SJCRH30 (cell line): ENCODE measurements at regions not wholly inside any gene's neighbourhood (a gene's known extent, or its start where the extent isn't known, plus 50 kb on each side); places are given as distances from the start of the nearest gene placed in this dataset.
A peak's percentile ranks its signal among the peaks of the same experiment; 100 is the strongest.
"Not testable (repeated sequence)": the region's sequence is repeated elsewhere in the genome, so short reads cannot be mapped to it uniquely, and the experiment has no call there.

Experiments used
- DNase-seq, 2 experiments: peaks; one replicate each; pipeline ENCODE4 v3.0.0-alpha.2; 2015 to 2020
- H3K27ac ChIP-seq: fragments of 250-450 bp; sonication (Bioruptor Pico); 2 replicates; pipeline ENCODE4 v1.5.1; 2020; ENCODE audit warnings: mild to moderate bottlenecking, moderate library complexity
- H3K27me3 ChIP-seq: fragments of 250-450 bp; sonication (Bioruptor Pico); 2 replicates; pipeline ENCODE4 v1.5.1; 2020; ENCODE audit warnings: mild to moderate bottlenecking, moderate library complexity
- H3K36me3 ChIP-seq: fragments of 250-450 bp; sonication (Bioruptor Pico); 2 replicates; pipeline ENCODE4 v1.5.1; 2020; ENCODE audit warnings: mild to moderate bottlenecking, moderate library complexity
- H3K4me1 ChIP-seq: fragments of 250-450 bp; sonication (Bioruptor Pico); 2 replicates; pipeline ENCODE4 v1.5.1; 2020; ENCODE audit warnings: mild to moderate bottlenecking, moderate library complexity
- H3K4me3 ChIP-seq: fragments of 250-450 bp; sonication (Bioruptor Pico); 2 replicates; pipeline ENCODE4 v1.5.1; 2020; ENCODE audit warnings: mild to moderate bottlenecking, moderate library complexity
- H3K9me3 ChIP-seq: fragments of 250-450 bp; sonication (Bioruptor Pico); replicated peaks from 2 replicates; pipeline ENCODE4 v1.5.1; 2020; ENCODE audit warnings: mild to moderate bottlenecking, moderate library complexity

DNA sequence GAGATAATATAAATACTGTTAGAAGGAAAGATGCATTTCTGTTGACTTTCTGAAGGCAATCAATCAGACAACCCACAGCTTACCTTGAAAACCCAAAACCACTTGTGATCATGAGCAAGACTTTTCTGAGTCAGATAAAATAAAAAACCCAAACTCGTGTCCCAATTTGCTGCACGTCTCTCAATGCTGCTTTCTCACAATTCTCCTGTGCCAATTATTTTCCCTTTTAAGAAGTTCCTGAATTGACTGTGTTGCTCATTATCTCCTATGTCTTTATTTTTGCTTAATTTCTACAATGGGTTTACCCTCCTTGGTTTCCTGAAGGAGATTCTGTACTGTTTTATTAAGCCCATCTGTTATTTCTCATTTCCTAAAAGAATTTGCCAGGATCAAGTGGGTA lies 1891.9 kb upstream of the PCDH10 start:
- H3K36me3 ChIP-seq: no peaks in the 10 kb centered on the region
- H3K27me3 ChIP-seq: no peaks in the 10 kb centered on the region
- H3K4me1 ChIP-seq: no peaks in the 10 kb centered on the region
- DNase-seq: no peak
- no peak overlapping the region for H3K4me3 ChIP-seq
- H3K9me3 ChIP-seq: no peaks in the 10 kb centered on the region
- no peak overlapping the region for H3K27ac ChIP-seq

GRCh38 chr4:131258361-131258760 lies 1890.7 kb upstream of the PCDH10 start:
- Histone ChIP-seq H3K36me3 (no peaks in the 10 kb centered on the region), H3K27me3 (no peaks in the 10 kb centered on the region), H3K4me3 (no peak overlapping the region)

GRCh38 chr4:131288441-131288840 lies 1860.7 kb upstream of the PCDH10 start:
- H3K9me3 ChIP-seq: no peaks in the 10 kb centered on the region
- no peak overlapping the region for H3K4me3 ChIP-seq
- no peaks in the 10 kb centered on the region for H3K27me3 ChIP-seq
- no peak for DNase-seq
- H3K36me3 ChIP-seq: no peaks in the 10 kb centered on the region
- no peaks in the 10 kb centered on the region for H3K4me1 ChIP-seq
- no peak overlapping the region for H3K27ac ChIP-seq

More at GRCh38 chr4:131258361-131258760, 1890.7 kb upstream of the PCDH10 start:
- Histone ChIP-seq H3K4me1 (no peaks in the 10 kb centered on the region), H3K9me3 (no peaks in the 10 kb centered on the region), H3K27ac (no peak overlapping the region)
- no peak for DNase-seq

DNA sequence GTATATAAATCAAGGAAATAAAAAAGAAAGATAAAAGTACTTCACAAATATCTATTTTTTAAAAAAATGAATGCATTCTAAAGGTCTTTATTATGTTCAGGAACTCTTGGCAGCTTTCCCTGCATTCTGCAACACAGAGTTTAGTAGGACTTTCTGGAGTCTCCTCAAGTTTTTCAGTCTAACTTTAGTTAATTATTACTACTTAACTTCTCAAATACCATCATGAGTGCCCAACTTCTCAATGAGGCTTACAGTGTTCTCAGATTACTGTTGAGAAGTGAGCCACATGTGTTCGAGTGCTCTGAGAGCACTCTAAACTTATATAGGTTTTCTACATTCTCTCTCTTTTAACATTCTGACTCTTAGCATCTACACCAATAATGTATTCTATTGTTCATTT lies 1852.9 kb upstream of the PCDH10 start:
- Histone ChIP-seq H3K4me3 (no peak overlapping the region), H3K27ac (no peak overlapping the region), H3K27me3 (no peaks in the 10 kb centered on the region), H3K9me3 (no peaks in the 10 kb centered on the region), H3K36me3 (no peaks in the 10 kb centered on the region), H3K4me1 (no peaks in the 10 kb centered on the region)
- DNase-seq: no peak

- no peak overlapping the region for H3K27ac ChIP-seq
- no peaks in the 10 kb centered on the region for H3K27me3 ChIP-seq
- DNase-seq: peak in 1 of 2 experiments; percentile 2
- H3K4me3 ChIP-seq: no peak overlapping the region
- no peaks in the 10 kb centered on the region for H3K36me3 ChIP-seq
- no peaks in the 10 kb centered on the region for H3K9me3 ChIP-seq
- no peaks in the 10 kb centered on the region for H3K4me1 ChIP-seq
Measured at GRCh38 chr4:131302108-131302507, 1847.0 kb upstream of the PCDH10 start.

DNA sequence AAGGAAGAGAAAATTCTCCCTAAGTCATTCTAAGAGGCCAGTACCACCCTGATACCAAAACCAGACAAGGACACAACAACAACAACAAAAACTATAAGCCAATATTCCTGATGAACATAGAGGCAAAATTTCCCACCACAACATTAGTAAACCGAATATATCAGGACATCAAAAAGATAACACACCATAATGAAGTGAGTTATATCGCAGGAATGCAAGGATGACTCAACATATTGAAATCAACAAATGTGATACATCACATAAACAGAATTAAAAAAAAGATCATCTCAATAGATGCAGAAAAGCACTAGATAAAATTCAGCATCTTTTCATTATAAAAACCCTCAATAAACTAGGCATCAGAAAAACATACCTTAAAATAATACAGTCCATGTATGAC lies 1844.4 kb upstream of the PCDH10 start:
- Histone ChIP-seq H3K4me1 (no peaks in the 10 kb centered on the region), H3K9me3 (no peaks in the 10 kb centered on the region), H3K27me3 (no peaks in the 10 kb centered on the region), H3K4me3 (no peak overlapping the region), H3K36me3 (no peaks in the 10 kb centered on the region), H3K27ac (no peak overlapping the region)
- DNase-seq: no peak

GRCh38 chr4:131309628-131310027 lies 1839.5 kb upstream of the PCDH10 start:
- Histone ChIP-seq H3K4me1 (no peaks in the 10 kb centered on the region), H3K4me3 (no peak overlapping the region), H3K27ac (no peak overlapping the region), H3K27me3 (no peaks in the 10 kb centered on the region), H3K9me3 (no peaks in the 10 kb centered on the region), H3K36me3 (no peaks in the 10 kb centered on the region)
- DNase-seq: no peak

DNA sequence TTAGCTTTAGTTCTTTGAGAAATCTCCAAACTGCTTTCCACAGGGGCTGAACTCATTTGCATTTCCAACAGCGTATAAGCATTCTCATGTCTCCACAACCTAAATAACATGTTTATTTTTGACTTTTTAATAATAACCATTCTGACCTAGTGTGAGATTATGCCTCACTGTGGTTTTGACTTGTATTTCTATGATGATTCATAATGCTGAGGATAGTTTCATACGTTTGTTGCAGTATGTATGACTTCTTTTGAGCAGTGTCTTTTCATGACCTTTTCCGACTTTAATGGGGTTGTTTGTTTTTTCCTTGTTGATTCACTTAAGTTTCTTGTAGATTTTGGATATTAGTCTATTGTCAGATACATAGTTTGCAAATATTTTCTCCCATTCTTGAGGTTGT lies 1833.0 kb upstream of the PCDH10 start:
- no peaks in the 10 kb centered on the region for H3K9me3 ChIP-seq
- no peaks in the 10 kb centered on the region for H3K4me1 ChIP-seq
- no peaks in the 10 kb centered on the region for H3K36me3 ChIP-seq
- no peaks in the 10 kb centered on the region for H3K27me3 ChIP-seq
- no peak overlapping the region for H3K4me3 ChIP-seq
- no peak for DNase-seq
- no peak overlapping the region for H3K27ac ChIP-seq

GRCh38 chr4:131337936-131338335 lies 1811.2 kb upstream of the PCDH10 start:
- DNase-seq: no peak
- Histone ChIP-seq H3K27ac (no peak overlapping the region), H3K36me3 (no peaks in the 10 kb centered on the region), H3K27me3 (no peaks in the 10 kb centered on the region), H3K9me3 (no peaks in the 10 kb centered on the region), H3K4me1 (no peaks in the 10 kb centered on the region), H3K4me3 (no peak overlapping the region)

GRCh38 chr4:131339137-131339536 lies 1810.0 kb upstream of the PCDH10 start:
- Histone ChIP-seq H3K27me3 (no peaks in the 10 kb centered on the region), H3K27ac (no peak overlapping the region), H3K4me3 (no peak overlapping the region), H3K9me3 (no peaks in the 10 kb centered on the region), H3K4me1 (no peaks in the 10 kb centered on the region), H3K36me3 (no peaks in the 10 kb centered on the region)
- no peak for DNase-seq

DNA sequence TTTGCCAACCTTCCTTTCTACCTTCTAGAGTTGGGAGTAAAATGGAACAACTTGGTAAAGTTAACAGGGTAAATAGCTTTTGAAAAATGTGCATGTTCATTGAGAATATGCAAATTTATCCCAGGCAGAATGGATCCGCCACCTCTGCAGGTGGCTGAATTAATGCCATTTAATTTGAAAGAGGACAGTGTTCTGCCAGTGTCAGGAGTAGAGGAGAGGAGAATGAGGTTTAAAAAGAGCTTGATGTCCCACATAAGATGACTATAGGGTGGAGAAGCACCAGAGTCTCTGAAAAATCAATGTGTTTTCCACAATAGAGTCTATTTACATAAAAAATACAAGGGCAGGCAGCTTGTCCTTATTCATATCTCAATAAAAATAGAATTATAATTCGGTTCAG lies 1804.3 kb upstream of the PCDH10 start:
- Histone ChIP-seq H3K4me1 (no peaks in the 10 kb centered on the region), H3K27me3 (no peaks in the 10 kb centered on the region), H3K36me3 (no peaks in the 10 kb centered on the region), H3K4me3 (no peak overlapping the region), H3K9me3 (no peaks in the 10 kb centered on the region), H3K27ac (no peak overlapping the region)
- no peak for DNase-seq

DNA sequence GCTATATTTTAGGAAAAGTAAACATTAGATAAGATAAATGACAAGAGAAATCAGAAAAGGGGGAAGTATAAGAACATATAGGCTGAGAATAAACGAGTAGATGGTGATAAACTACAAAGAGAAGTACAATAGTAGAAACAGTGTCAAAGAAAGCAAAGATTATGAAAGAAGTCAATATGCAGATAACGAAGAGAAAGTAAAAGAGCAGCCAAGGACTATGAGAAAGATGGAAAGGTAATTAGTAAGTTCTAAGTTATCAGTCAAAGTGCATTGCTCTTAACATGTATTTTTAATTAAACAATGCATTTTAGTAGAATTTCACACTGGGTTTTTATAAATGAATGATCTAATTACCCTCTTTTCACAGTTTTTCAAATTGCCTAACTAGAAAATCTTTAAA lies 1801.3 kb upstream of the PCDH10 start:
- no peaks in the 10 kb centered on the region for H3K36me3 ChIP-seq
- no peaks in the 10 kb centered on the region for H3K9me3 ChIP-seq
- no peaks in the 10 kb centered on the region for H3K4me1 ChIP-seq
- DNase-seq: no peak
- H3K27ac ChIP-seq: no peak overlapping the region
- no peak overlapping the region for H3K4me3 ChIP-seq
- H3K27me3 ChIP-seq: no peaks in the 10 kb centered on the region

DNA sequence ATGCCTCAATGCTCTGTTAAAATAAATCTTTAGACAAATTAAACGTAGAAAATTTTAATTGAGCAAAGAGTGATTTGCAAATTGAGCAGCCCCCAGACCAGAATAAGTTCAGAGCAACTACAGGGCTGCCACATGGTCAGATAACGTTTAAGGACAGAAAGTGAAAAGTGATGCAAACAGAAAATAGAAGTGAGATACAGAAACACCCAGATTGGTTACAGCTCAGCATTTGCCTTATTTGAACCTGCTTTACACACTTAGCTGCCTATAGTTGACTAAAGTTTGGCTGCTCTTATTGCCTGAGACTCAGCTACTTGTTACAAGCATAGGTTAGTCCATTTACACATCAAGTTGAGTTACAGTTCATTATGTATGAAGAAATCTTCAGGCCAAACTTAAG lies 1800.8 kb upstream of the PCDH10 start:
- H3K9me3 ChIP-seq: no peaks in the 10 kb centered on the region
- no peak overlapping the region for H3K27ac ChIP-seq
- H3K4me3 ChIP-seq: no peak overlapping the region
- H3K36me3 ChIP-seq: no peaks in the 10 kb centered on the region
- H3K4me1 ChIP-seq: no peaks in the 10 kb centered on the region
- no peak for DNase-seq
- no peaks in the 10 kb centered on the region for H3K27me3 ChIP-seq

- not testable (repeated sequence) for H3K9me3 ChIP-seq, DNase-seq, H3K36me3 ChIP-seq, H3K4me3 ChIP-seq, H3K4me1 ChIP-seq, H3K27ac ChIP-seq, H3K27me3 ChIP-seq
Measured at GRCh38 chr4:131352371-131352770, 1796.7 kb upstream of the PCDH10 start.

- H3K4me3 ChIP-seq: no peak overlapping the region
- H3K27ac ChIP-seq: peak overlapping the region; percentile 5; the same call in 1 of the 2 replicates
- H3K4me1 ChIP-seq: no peaks in the 10 kb centered on the region
- no peaks in the 10 kb centered on the region for H3K36me3 ChIP-seq
- H3K27me3 ChIP-seq: no peaks in the 10 kb centered on the region
- no peaks in the 10 kb centered on the region for H3K9me3 ChIP-seq
- peak in 1 of 2 experiments; percentile 1 for DNase-seq
Measured at GRCh38 chr4:131366714-131367113, 1782.4 kb upstream of the PCDH10 start.

- peak in 1 of 2 experiments; percentile 30 for DNase-seq
- no peaks in the 10 kb centered on the region for H3K9me3 ChIP-seq
- H3K27me3 ChIP-seq: no peaks in the 10 kb centered on the region
- H3K27ac ChIP-seq: no peak overlapping the region; the same call in 1 of the 2 replicates
- H3K36me3 ChIP-seq: no peaks in the 10 kb centered on the region
- H3K4me3 ChIP-seq: no peak overlapping the region
- H3K4me1 ChIP-seq: no peaks in the 10 kb centered on the region
Measured at GRCh38 chr4:131367441-131367840, 1781.7 kb upstream of the PCDH10 start.

GRCh38 chr4:131370846-131371245 lies 1778.2 kb upstream of the PCDH10 start:
- Histone ChIP-seq H3K27ac (no peak overlapping the region), H3K4me1 (no peaks in the 10 kb centered on the region), H3K36me3 (no peaks in the 10 kb centered on the region), H3K27me3 (no peaks in the 10 kb centered on the region), H3K9me3 (no peaks in the 10 kb centered on the region), H3K4me3 (no peak overlapping the region)
- DNase-seq: peak in 1 of 2 experiments; percentile 32
